Endothelial cell of umbilical vein (primary cell): ENCODE measurements at regions not wholly inside any gene's neighbourhood (a gene's known extent, or its start where the extent isn't known, plus 50 kb on each side); places are given as distances from the start of the nearest gene placed in this dataset.

Source experiments
- EZH2 ChIP-seq: IDR thresholded peaks from 2 replicates; pipeline ENCODE4 v1.6.1; 2012; ENCODE audit warnings: borderline replicate concordance, low read depth, mild to moderate bottlenecking, moderate library complexity, low read length, inconsistent platforms; ENCODE audit not compliant: severe bottlenecking
- FOS ChIP-seq: IDR thresholded peaks from 2 replicates; pipeline ENCODE4 v1.6.1; 2011; ENCODE audit warnings: mild to moderate bottlenecking, low read length, moderate library complexity, borderline replicate concordance; ENCODE audit not compliant: insufficient read depth
- GATA2 ChIP-seq: IDR thresholded peaks from 2 replicates; pipeline ENCODE4 v1.7.0; 2011; ENCODE audit warnings: low read depth, mild to moderate bottlenecking, moderate library complexity, mixed read lengths, low read length; ENCODE audit not compliant: insufficient read length, insufficient read depth
- JUN ChIP-seq: IDR thresholded peaks from 2 replicates; pipeline ENCODE4 v1.6.1; 2011; ENCODE audit warnings: borderline replicate concordance, low read depth; ENCODE audit not compliant: insufficient read length, insufficient read depth
- MAX ChIP-seq: IDR thresholded peaks from 2 replicates; pipeline ENCODE4 v1.6.1; 2011; ENCODE audit not compliant: insufficient read depth, insufficient read length
- MYC ChIP-seq: IDR thresholded peaks from one replicate; pipeline ENCODE4 v1.6.1; 2011; ENCODE audit warnings: mild to moderate bottlenecking, low read depth, low read length
- POLR2A ChIP-seq: IDR thresholded peaks from 2 replicates; pipeline ENCODE4 v1.6.1; 2012; ENCODE audit warnings: low read depth, mild to moderate bottlenecking, control low read depth, low read length
- POLR2AphosphoS5 ChIP-seq: IDR thresholded peaks from 2 replicates; pipeline ENCODE4 v1.6.1; 2012; ENCODE audit warnings: low read depth, mild to moderate bottlenecking, control low read depth, low read length, moderate library complexity; ENCODE audit not compliant: insufficient read depth
- TF ChIP-seq, protein P1 (sequence below), 2 donors: IDR thresholded peaks; 1 replicate in 1 of 2; 2 replicates in 1 of 2; pipeline ENCODE4 v1.5.1; 2011; ENCODE audit warnings: low read length in 2 of 2, mild to moderate bottlenecking in 2 of 2, moderate library complexity in 2 of 2, control low read depth in 1 of 2, inconsistent platforms in 1 of 2, low read depth in 1 of 2; ENCODE audit not compliant: insufficient read depth in 1 of 2; ENCODE audit errors: extremely low read depth in 1 of 2

DNA sequence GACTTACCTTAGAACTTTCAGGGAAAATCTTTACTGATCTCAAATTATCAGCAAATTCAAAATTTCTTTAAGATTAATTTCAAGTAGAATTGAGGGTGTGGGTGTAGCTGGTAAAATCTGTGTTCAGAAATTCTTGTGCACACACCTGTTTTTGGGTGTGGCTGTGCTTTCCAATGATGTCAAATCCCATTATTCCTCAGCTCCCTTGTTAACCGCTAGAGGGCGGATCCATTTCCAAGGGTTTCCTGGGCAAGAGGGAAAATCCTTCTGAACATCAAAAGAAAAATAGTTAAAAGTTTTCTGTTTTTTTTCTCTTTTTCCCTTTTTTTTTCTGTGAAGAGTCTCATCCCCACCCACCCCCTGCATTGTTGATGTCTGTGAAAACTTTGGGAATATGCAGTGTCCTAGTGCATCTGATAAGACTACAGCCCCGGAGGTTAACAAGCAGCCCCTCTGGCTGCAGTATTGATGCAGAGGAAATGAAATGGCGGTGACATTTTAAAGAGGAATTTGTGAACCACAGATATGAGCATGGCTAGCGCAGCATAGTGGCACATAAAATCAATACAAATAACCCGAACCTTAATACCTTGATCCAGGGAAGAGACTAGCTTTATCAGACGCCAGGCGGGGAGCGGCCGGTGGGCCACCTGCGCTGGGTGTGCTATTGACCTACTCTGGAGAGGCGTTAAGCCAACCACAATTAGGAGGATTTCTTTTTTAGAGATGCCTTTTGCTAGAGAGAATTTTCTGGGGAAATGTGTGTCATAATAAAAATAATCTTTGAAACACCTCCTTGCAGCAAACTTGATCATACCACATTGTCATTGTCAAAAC is 130.9 kb downstream of the FOXA2 start:
- TF ChIP-seq MYC = no peak
- TF ChIP-seq MAX = no peak
- TF ChIP-seq, protein P1, sequence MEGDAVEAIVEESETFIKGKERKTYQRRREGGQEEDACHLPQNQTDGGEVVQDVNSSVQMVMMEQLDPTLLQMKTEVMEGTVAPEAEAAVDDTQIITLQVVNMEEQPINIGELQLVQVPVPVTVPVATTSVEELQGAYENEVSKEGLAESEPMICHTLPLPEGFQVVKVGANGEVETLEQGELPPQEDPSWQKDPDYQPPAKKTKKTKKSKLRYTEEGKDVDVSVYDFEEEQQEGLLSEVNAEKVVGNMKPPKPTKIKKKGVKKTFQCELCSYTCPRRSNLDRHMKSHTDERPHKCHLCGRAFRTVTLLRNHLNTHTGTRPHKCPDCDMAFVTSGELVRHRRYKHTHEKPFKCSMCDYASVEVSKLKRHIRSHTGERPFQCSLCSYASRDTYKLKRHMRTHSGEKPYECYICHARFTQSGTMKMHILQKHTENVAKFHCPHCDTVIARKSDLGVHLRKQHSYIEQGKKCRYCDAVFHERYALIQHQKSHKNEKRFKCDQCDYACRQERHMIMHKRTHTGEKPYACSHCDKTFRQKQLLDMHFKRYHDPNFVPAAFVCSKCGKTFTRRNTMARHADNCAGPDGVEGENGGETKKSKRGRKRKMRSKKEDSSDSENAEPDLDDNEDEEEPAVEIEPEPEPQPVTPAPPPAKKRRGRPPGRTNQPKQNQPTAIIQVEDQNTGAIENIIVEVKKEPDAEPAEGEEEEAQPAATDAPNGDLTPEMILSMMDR (IDR thresholded peaks at IDR 0.05; ENCODE audit: extremely low read depth in 1 of 2, insufficient read depth in 1 of 2, low read depth in 1 of 2, low read length in 2 of 2) = peak; percentile 55 to 64
- no peak for TF ChIP-seq EZH2
- TF ChIP-seq POLR2AphosphoS5 = no peak
- no peak for TF ChIP-seq JUN
- no peak for TF ChIP-seq POLR2A
- TF ChIP-seq GATA2 = no peak
- TF ChIP-seq FOS = no peak
